ENCODE measurements at regions not wholly inside any gene's neighbourhood (a gene's known extent, or its start where the extent isn't known, plus 50 kb on each side); places are given as distances from the start of the nearest gene placed in this dataset.

- peak; percentile 63 for DNase-seq (ENCODE audit: low read depth)
These were observed 123.6 kb upstream of the MSX1 start for GRCh38 chr4:4735870-4736269.

- DNase-seq (ENCODE audit: low read depth): no peak
These were observed 124.2 kb upstream of the MSX1 start for GRCh38 chr4:4735136-4735750.

GRCh38 chr4:4734425-4734824 is 125.0 kb upstream of the MSX1 start:
- DNase-seq (ENCODE audit: low read depth): no peak

GRCh38 chr4:4733663-4734062 is 125.8 kb upstream of the MSX1 start:
- no peak for DNase-seq (ENCODE audit: low read depth)

- no peak for DNase-seq (ENCODE audit: low read depth)
These were observed 129.2 kb upstream of the MSX1 start for GRCh38 chr4:4730249-4730648.

GRCh38 chr4:4729206-4729605 is 130.3 kb upstream of the MSX1 start:
- DNase-seq (ENCODE audit: low read depth): no peak

- no peak for DNase-seq (ENCODE audit: low read depth)
These were observed 131.9 kb upstream of the MSX1 start for GRCh38 chr4:4727536-4727935.

- no peak for DNase-seq (ENCODE audit: low read depth)
These were observed 133.4 kb upstream of the MSX1 start for GRCh38 chr4:4726051-4726450.

GRCh38 chr4:4724321-4724720 is 135.1 kb upstream of the MSX1 start:
- DNase-seq (ENCODE audit: low read depth): no peak

GRCh38 chr4:4721636-4722035 is 137.8 kb upstream of the MSX1 start:
- no peak for DNase-seq (ENCODE audit: low read depth)

GRCh38 chr4:4720646-4721045 is 138.8 kb upstream of the MSX1 start:
- DNase-seq (ENCODE audit: low read depth): no peak

GRCh38 chr4:4719436-4719835 is 140.0 kb upstream of the MSX1 start:
- no peak for DNase-seq (ENCODE audit: low read depth)

- peak; percentile 30 for DNase-seq (ENCODE audit: low read depth)
These were observed 141.8 kb upstream of the MSX1 start for GRCh38 chr4:4717692-4718091.

GRCh38 chr4:4714331-4714730 is 145.1 kb upstream of the MSX1 start:
- peak; percentile 59 for DNase-seq (ENCODE audit: low read depth)

GRCh38 chr4:4712800-4713528 is 146.5 kb upstream of the MSX1 start:
- DNase-seq (ENCODE audit: low read depth): peak; percentile 43

- DNase-seq (ENCODE audit: low read depth): no peak
These were observed 147.6 kb upstream of the MSX1 start for GRCh38 chr4:4711902-4712301.

- DNase-seq (ENCODE audit: low read depth): no peak
These were observed 149.7 kb upstream of the MSX1 start for GRCh38 chr4:4709736-4710135.

GRCh38 chr4:4704267-4704666 is 155.2 kb upstream of the MSX1 start:
- DNase-seq (ENCODE audit: low read depth): peak; percentile 39

- no peak for DNase-seq (ENCODE audit: low read depth)
These were observed 155.7 kb upstream of the STX18 start for GRCh38 chr4:4697584-4697983.

GRCh38 chr4:4696530-4696929 is 154.7 kb upstream of the STX18 start:
- DNase-seq (ENCODE audit: low read depth): no peak

- DNase-seq (ENCODE audit: low read depth): no peak
These were observed 153.6 kb upstream of the STX18 start for GRCh38 chr4:4695497-4695896.

GRCh38 chr4:4694827-4695226 is 153.0 kb upstream of the STX18 start:
- no peak for DNase-seq (ENCODE audit: low read depth)

GRCh38 chr4:4694296-4694772 is 152.5 kb upstream of the STX18 start:
- DNase-seq (ENCODE audit: low read depth): peak; percentile 83
